Endothelial cell of umbilical vein (primary cell): ENCODE measurements at regions not wholly inside any gene's neighbourhood (a gene's known extent, or its start where the extent isn't known, plus 50 kb on each side); places are given as distances from the start of the nearest gene placed in this dataset.
"Not testable (repeated sequence)": the region's sequence is repeated elsewhere in the genome, so short reads cannot be mapped to it uniquely, and the experiment has no call there.

Source experiments
- BruUV-seq: library from RNA; stranded (reverse); fragments of 400-500 nt; replicated peaks from 2 replicates; lab custom pipeline; 2021; lab: Mats Ljungman, UMichigan
- CTCF ChIA-PET: fragments of 300-600, 350-600 bp; sonication (Branson Sonifier 250); formaldehyde crosslinking; loops from one replicate; lab custom pipeline; 2021; ENCODE audit warnings: antibody characterized with exemption, inconsistent platforms; lab: Charles Lee
- POLR2A ChIA-PET: fragments of 300-600, 350-600 bp; sonication (Branson Sonifier 250); formaldehyde crosslinking; loops from one replicate; lab custom pipeline; 2021; ENCODE audit warnings: antibody characterized with exemption, inconsistent platforms; lab: Charles Lee
- DNase-seq: peaks from one replicate; pipeline ENCODE4 v3.0.0-alpha.2; 2011; ENCODE audit warnings: low read depth, low spot score
- FAIRE-seq: peaks from 2 replicates; lab custom pipeline; 2011; peaks lifted over from hg19 to GRCh38; lab: Jason Lieb, UNC
- H2AFZ ChIP-seq: 2 replicates; pipeline ENCODE4 v1.6.0; 2012; ENCODE audit warnings: low read depth, low read length, control low read depth, inconsistent platforms
- H3K27ac ChIP-seq: 2 replicates; pipeline ENCODE4 v1.5.1; 2011; ENCODE audit warnings: low read depth, mild to moderate bottlenecking, control low read depth, low read length, moderate library complexity; ENCODE audit not compliant: insufficient read depth
- H3K27me3 ChIP-seq, 2 experiments: 2 replicates each; pipeline versions ENCODE4 v1.6.0 to v1.6.1; 2011; ENCODE audit warnings: low read length in 2 of 2, mixed read lengths in 1 of 2; ENCODE audit not compliant: control insufficient read depth in 2 of 2, insufficient read depth in 2 of 2
- H3K36me3 ChIP-seq, 2 experiments: 2 replicates in 1 of 2; 3 replicates in 1 of 2; pipeline ENCODE4 v1.5.1; 2011; ENCODE audit warnings: low read length in 2 of 2, mild to moderate bottlenecking in 1 of 2, moderate library complexity in 1 of 2; ENCODE audit not compliant: control insufficient read depth in 2 of 2, insufficient read depth in 2 of 2; ENCODE audit errors: extremely low read depth in 1 of 2
- H3K4me1 ChIP-seq: 3 replicates; pipeline ENCODE4 v1.5.1; 2011; ENCODE audit warnings: mild to moderate bottlenecking, low read length; ENCODE audit not compliant: control insufficient read depth, insufficient read depth; ENCODE audit errors: extremely low read depth
- H3K4me2 ChIP-seq: 2 replicates; pipeline ENCODE4 v1.6.1; 2011; ENCODE audit warnings: low read length, control low read depth, mixed read lengths; ENCODE audit not compliant: insufficient read depth
- H3K4me3 ChIP-seq, 3 experiments: fragments of 200-600 bp in 1 of 3; sonication (generic), shearing (Covaris generic) in 1 of 3; replicated peaks in 1 of 3; 2 replicates each; pipeline ENCODE4 v1.5.1; 2011 to 2016; ENCODE audit warnings: control low read depth in 3 of 3, low read length in 3 of 3, mild to moderate bottlenecking in 2 of 3, inconsistent platforms in 1 of 3, low read depth in 1 of 3, moderate library complexity in 1 of 3; ENCODE audit not compliant: insufficient read depth in 1 of 3
- H3K79me2 ChIP-seq: 2 replicates; pipeline ENCODE4 v1.6.0; 2012; ENCODE audit warnings: low read length, inconsistent platforms; ENCODE audit not compliant: control insufficient read depth, insufficient read depth
- H3K9ac ChIP-seq: replicated peaks from 2 replicates; pipeline ENCODE3; 2011; ENCODE audit warnings: low read length, control low read depth; ENCODE audit not compliant: insufficient read depth; ENCODE audit errors: extremely low read depth
- H3K9me1 ChIP-seq: replicated peaks from 3 replicates; pipeline ENCODE4 v1.6.0; 2011; ENCODE audit warnings: mild to moderate bottlenecking, low read length; ENCODE audit not compliant: control insufficient read depth, insufficient read depth; ENCODE audit errors: extremely low read depth
- H3K9me3 ChIP-seq: replicated peaks from 2 replicates; pipeline ENCODE4 v1.5.1; 2012; ENCODE audit warnings: low read length, inconsistent platforms; ENCODE audit not compliant: control insufficient read depth, insufficient read depth
- H4K20me1 ChIP-seq: replicated peaks from 2 replicates; pipeline ENCODE3; 2011; ENCODE audit warnings: mild to moderate bottlenecking, low read length; ENCODE audit not compliant: control insufficient read depth, insufficient read depth; ENCODE audit errors: extremely low read depth
- CTCF ChIP-seq, 2 donors: IDR thresholded peaks; 1 replicate in 1 of 2; 2 replicates in 1 of 2; pipeline ENCODE4 v1.5.1; 2011; ENCODE audit warnings: low read length in 2 of 2, mild to moderate bottlenecking in 2 of 2, moderate library complexity in 2 of 2, control low read depth in 1 of 2, inconsistent platforms in 1 of 2, low read depth in 1 of 2; ENCODE audit not compliant: insufficient read depth in 1 of 2; ENCODE audit errors: extremely low read depth in 1 of 2
- EZH2 ChIP-seq: IDR thresholded peaks from 2 replicates; pipeline ENCODE4 v1.6.1; 2012; ENCODE audit warnings: borderline replicate concordance, low read depth, mild to moderate bottlenecking, moderate library complexity, low read length, inconsistent platforms; ENCODE audit not compliant: severe bottlenecking
- FOS ChIP-seq: IDR thresholded peaks from 2 replicates; pipeline ENCODE4 v1.6.1; 2011; ENCODE audit warnings: mild to moderate bottlenecking, low read length, moderate library complexity, borderline replicate concordance; ENCODE audit not compliant: insufficient read depth
- GATA2 ChIP-seq: IDR thresholded peaks from 2 replicates; pipeline ENCODE4 v1.7.0; 2011; ENCODE audit warnings: low read depth, mild to moderate bottlenecking, moderate library complexity, mixed read lengths, low read length; ENCODE audit not compliant: insufficient read length, insufficient read depth
- JUN ChIP-seq: IDR thresholded peaks from 2 replicates; pipeline ENCODE4 v1.6.1; 2011; ENCODE audit warnings: borderline replicate concordance, low read depth; ENCODE audit not compliant: insufficient read length, insufficient read depth
- MAX ChIP-seq: IDR thresholded peaks from 2 replicates; pipeline ENCODE4 v1.6.1; 2011; ENCODE audit not compliant: insufficient read depth, insufficient read length
- MYC ChIP-seq: IDR thresholded peaks from one replicate; pipeline ENCODE4 v1.6.1; 2011; ENCODE audit warnings: mild to moderate bottlenecking, low read depth, low read length
- POLR2A ChIP-seq: IDR thresholded peaks from 2 replicates; pipeline ENCODE4 v1.6.1; 2012; ENCODE audit warnings: low read depth, mild to moderate bottlenecking, control low read depth, low read length
- POLR2AphosphoS5 ChIP-seq: IDR thresholded peaks from 2 replicates; pipeline ENCODE4 v1.6.1; 2012; ENCODE audit warnings: low read depth, mild to moderate bottlenecking, control low read depth, low read length, moderate library complexity; ENCODE audit not compliant: insufficient read depth
- dilution Hi-C: fragments of 300-500 bp; cut with MboI; formaldehyde crosslinking; loops from one replicate; pipeline ENCODE4 v1.15.0; 2019; ENCODE audit warnings: low sequenced_read_pairs; ENCODE audit not compliant: extremely low pct_ligation_motif_present
- intact Hi-C: fragments of 100-400 bp; cut with micrococcal nuclease; formaldehyde crosslinking; loops from one replicate; pipeline ENCODE4 v1.10.0; 2022

GRCh38 chr1:82358706-82359105 lies 558.0 kb downstream of the ADGRL2 start:
- H3K4me1 ChIP-seq, H4K20me1 ChIP-seq, H2AFZ ChIP-seq, BruUV-seq, H3K79me2 ChIP-seq, DNase-seq, H3K36me3 ChIP-seq, FAIRE-seq, dilution Hi-C loops, H3K4me3 ChIP-seq, H3K9ac ChIP-seq, H3K27ac ChIP-seq, CTCF ChIA-PET, intact Hi-C loops, H3K9me3 ChIP-seq, H3K9me1 ChIP-seq, H3K4me2 ChIP-seq, POLR2A ChIA-PET, H3K27me3 ChIP-seq: not testable (repeated sequence)

- intact Hi-C loops, POLR2A ChIA-PET, H4K20me1 ChIP-seq, H3K36me3 ChIP-seq, H3K4me3 ChIP-seq, H3K9me3 ChIP-seq, FAIRE-seq, DNase-seq, H3K9me1 ChIP-seq, dilution Hi-C loops, H3K4me2 ChIP-seq, CTCF ChIA-PET, BruUV-seq, H3K4me1 ChIP-seq, H3K27ac ChIP-seq, H2AFZ ChIP-seq, H3K9ac ChIP-seq, H3K79me2 ChIP-seq, H3K27me3 ChIP-seq: not testable (repeated sequence)
These were observed 553.8 kb downstream of the ADGRL2 start for GRCh38 chr1:82354546-82354945.

GRCh38 chr1:82348487-82348886 lies 547.8 kb downstream of the ADGRL2 start:
- no TSS peak for BruUV-seq
- no peak overlapping the region for H3K4me2 ChIP-seq
- H4K20me1 ChIP-seq, result no peaks in the 10 kb centered on the region
- no peak overlapping the region for H3K9ac ChIP-seq
- no peaks in the 10 kb centered on the region for H3K9me1 ChIP-seq
- FAIRE-seq, result no peak
- H2AFZ ChIP-seq, result no peak overlapping the region
- ChIA-PET CTCF (no interaction called here), POLR2A (no interaction called here)
- dilution Hi-C loops (no loop called here), intact Hi-C loops (no loop called here)
- H3K79me2 ChIP-seq, result no peaks in the 10 kb centered on the region
- no peaks in the 10 kb centered on the region for H3K9me3 ChIP-seq
- no peaks in the 10 kb centered on the region for H3K4me1 ChIP-seq
- no peaks in the 10 kb centered on the region for H3K36me3 ChIP-seq
- DNase-seq, result no peak
- no peak for TF ChIP-seq POLR2A
- no peak for TF ChIP-seq POLR2AphosphoS5
- TF ChIP-seq JUN, result no peak
- TF ChIP-seq MYC, result no peak
- no peak for TF ChIP-seq EZH2
- TF ChIP-seq GATA2, result no peak
- no peak for TF ChIP-seq FOS
- TF ChIP-seq MAX, result no peak
- TF ChIP-seq CTCF (IDR thresholded peaks at IDR 0.05; ENCODE audit: extremely low read depth in 1 of 2, insufficient read depth in 1 of 2, low read depth in 1 of 2, low read length in 2 of 2), result no peak
- H3K4me3 ChIP-seq, result no peak overlapping the region
- no peak overlapping the region for H3K27ac ChIP-seq
- no peaks in the 10 kb centered on the region for H3K27me3 ChIP-seq
